ENCODE measurements at regions not wholly inside any gene's neighbourhood (a gene's known extent, or its start where the extent isn't known, plus 50 kb on each side); places are given as distances from the start of the nearest gene placed in this dataset.

- no peak for DNase-seq
- H3K4me1 ChIP-seq: no peaks in the 10 kb centered on the region
- no peaks in the 10 kb centered on the region for H3K9me3 ChIP-seq
- H3K27me3 ChIP-seq: peaks cover 0 to 18% (median 5%) of the 10 kb centered on the region in 3 donors
- H3K36me3 ChIP-seq: no peaks in the 10 kb centered on the region
- no peak overlapping the region for H3K27ac ChIP-seq
- no peak overlapping the region for H3K4me3 ChIP-seq
- WGBS, 2 donors: 34 to 71% methylated on average over 12 of the region's 12 CpGs
- intact Hi-C loops (cut with DNase I): no loop called here
- TF ChIP-seq POLR2A (IDR thresholded peaks at IDR 0.05) (no peak), EP300 (IDR thresholded peaks at IDR 0.05) (no peak), CTCF (IDR thresholded peaks at IDR 0.05) (no peak), POLR2AphosphoS5 (IDR thresholded peaks at IDR 0.05) (no peak)
Measured at GRCh38 chr22:49639956-49640355, 187.7 kb downstream of the BRD1 start.

- Histone ChIP-seq H3K27ac (no peak overlapping the region), H3K4me1 (no peaks in the 10 kb centered on the region), H3K9me3 (no peaks in the 10 kb centered on the region), H3K4me3 (no peak overlapping the region), H3K27me3 (peaks cover 0 to 18% (median 5%) of the 10 kb centered on the region in 3 donors), H3K36me3 (no peaks in the 10 kb centered on the region)
- intact Hi-C loops (cut with DNase I): no loop called here
- 71 to 88% methylated on average over 18 of the region's 18 CpGs for WGBS, 2 donors
- no peak for DNase-seq
- TF ChIP-seq EP300 (IDR thresholded peaks at IDR 0.05): no peak
- no peak for TF ChIP-seq POLR2AphosphoS5 (IDR thresholded peaks at IDR 0.05)
- TF ChIP-seq CTCF (IDR thresholded peaks at IDR 0.05): no peak
- TF ChIP-seq POLR2A (IDR thresholded peaks at IDR 0.05): no peak
Measured at GRCh38 chr22:49638788-49639187, 188.9 kb downstream of the BRD1 start.

DNA sequence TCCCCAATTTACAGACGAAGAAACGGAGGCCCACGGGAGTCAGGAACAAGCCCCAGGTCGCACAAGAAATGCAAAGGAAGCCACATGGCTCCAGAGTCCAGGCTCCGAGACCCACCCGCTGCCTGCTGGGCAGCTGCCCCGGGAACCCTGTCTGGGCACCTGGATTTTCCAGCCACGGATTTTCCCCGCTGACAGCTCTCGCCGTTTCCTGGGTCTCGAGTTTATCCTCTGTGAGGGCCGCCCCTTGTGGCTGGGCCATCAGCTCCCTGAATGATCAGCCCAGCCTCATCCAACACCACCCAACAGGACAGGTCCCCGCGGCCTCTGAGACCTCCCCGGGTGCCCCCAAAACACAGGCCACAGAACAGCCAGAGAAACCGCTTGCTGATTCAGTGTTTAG lies 189.7 kb downstream of the BRD1 start:
- intact Hi-C loops (cut with DNase I): no loop called here
- no peak overlapping the region for H3K4me3 ChIP-seq
- peaks cover 0 to 11% (median 5%) of the 10 kb centered on the region in 3 donors for H3K27me3 ChIP-seq
- no peak for TF ChIP-seq CTCF (IDR thresholded peaks at IDR 0.05)
- TF ChIP-seq EP300 (IDR thresholded peaks at IDR 0.05): no peak
- TF ChIP-seq POLR2A (IDR thresholded peaks at IDR 0.05): no peak
- no peak for TF ChIP-seq POLR2AphosphoS5 (IDR thresholded peaks at IDR 0.05)
- no peak for DNase-seq
- WGBS, 2 donors: 87 to 93% methylated on average over 17 of the region's 17 CpGs
- no peaks in the 10 kb centered on the region for H3K36me3 ChIP-seq
- H3K4me1 ChIP-seq: no peaks in the 10 kb centered on the region
- H3K27ac ChIP-seq: no peak overlapping the region
- H3K9me3 ChIP-seq: no peaks in the 10 kb centered on the region

DNA sequence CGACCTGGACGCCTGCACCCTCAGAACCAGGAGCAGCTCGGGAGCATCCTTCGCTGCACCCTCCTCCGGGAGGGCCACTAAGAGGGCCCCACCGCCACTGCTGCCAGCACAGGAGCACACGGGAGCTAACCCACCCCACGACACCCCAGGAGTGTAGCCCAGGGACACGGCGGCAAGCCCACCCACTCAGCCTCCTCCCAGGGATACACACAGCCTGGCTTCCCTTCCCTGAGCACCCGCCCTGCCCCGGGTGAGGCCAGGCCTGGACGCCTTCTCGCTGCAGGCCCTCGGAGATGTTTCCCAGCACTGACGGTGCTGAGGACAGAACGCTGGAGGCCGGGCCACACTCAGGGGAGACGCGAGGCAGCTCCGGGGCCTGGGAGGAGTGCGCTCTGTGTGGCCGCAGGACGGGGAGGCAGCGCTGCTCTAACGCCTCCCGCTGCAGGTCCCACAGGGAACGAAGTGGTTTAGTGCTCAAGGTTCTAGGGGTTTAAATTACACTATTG lies 190.4 kb downstream of the BRD1 start:
- Histone ChIP-seq H3K9me3 (no peaks in the 10 kb centered on the region), H3K36me3 (no peaks in the 10 kb centered on the region), H3K4me1 (peaks cover 0 to 6% (median 3%) of the 10 kb centered on the region in 4 donors), H3K4me3 (no peak overlapping the region), H3K27me3 (peaks cover 0 to 11% (median 5%) of the 10 kb centered on the region in 3 donors), H3K27ac (no peak overlapping the region)
- TF ChIP-seq POLR2AphosphoS5 (IDR thresholded peaks at IDR 0.05) (no peak), EP300 (IDR thresholded peaks at IDR 0.05) (no peak), POLR2A (IDR thresholded peaks at IDR 0.05) (no peak), CTCF (IDR thresholded peaks at IDR 0.05) (no peak)
- WGBS, 2 donors: 89 to 93% methylated on average over 28 of the region's 28 CpGs
- no peak for DNase-seq
- intact Hi-C loops (cut with DNase I): no loop called here

DNA sequence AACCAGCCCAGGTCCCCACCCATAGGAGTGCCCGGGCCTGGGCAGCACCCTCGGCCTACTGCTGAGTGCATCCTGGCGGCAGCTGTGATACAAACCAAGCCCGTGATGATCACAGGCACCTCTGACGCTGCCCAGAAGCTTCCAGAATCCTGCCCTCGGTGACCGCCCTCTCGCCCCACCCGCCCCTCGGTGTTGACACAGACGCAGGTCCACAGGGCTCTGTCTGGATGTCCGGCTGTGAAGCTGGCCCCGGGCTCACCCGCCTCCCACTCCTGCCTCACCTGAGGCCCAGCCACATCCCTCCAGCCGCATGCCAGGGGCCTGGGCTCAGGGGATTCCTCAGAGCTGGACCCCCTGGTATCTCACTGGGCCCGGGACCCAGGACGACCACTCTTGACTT lies 191.0 kb downstream of the BRD1 start:
- DNase-seq: no peak
- H3K9me3 ChIP-seq: no peaks in the 10 kb centered on the region
- H3K27ac ChIP-seq: no peak overlapping the region
- H3K27me3 ChIP-seq: peaks cover 0 to 11% (median 5%) of the 10 kb centered on the region in 3 donors
- TF ChIP-seq CTCF (IDR thresholded peaks at IDR 0.05): no peak
- TF ChIP-seq POLR2AphosphoS5 (IDR thresholded peaks at IDR 0.05): no peak
- no peak for TF ChIP-seq EP300 (IDR thresholded peaks at IDR 0.05)
- TF ChIP-seq POLR2A (IDR thresholded peaks at IDR 0.05): no peak
- peaks cover 0 to 11% (median 8%) of the 10 kb centered on the region in 4 donors for H3K4me1 ChIP-seq
- intact Hi-C loops (cut with DNase I): no loop called here
- no peak overlapping the region for H3K4me3 ChIP-seq
- 55 to 85% methylated on average over 17 of the region's 17 CpGs for WGBS, 2 donors
- H3K36me3 ChIP-seq: no peaks in the 10 kb centered on the region
